GM21529 (cell line): ENCODE measurements at regions not wholly inside any gene's neighbourhood (a gene's known extent, or its start where the extent isn't known, plus 50 kb on each side); places are given as distances from the start of the nearest gene placed in this dataset.

Experiments used
- ATAC-seq: cut with Tn5 transposase; IDR thresholded peaks from one replicate; pipeline ENCODE4 v1.9.1; 2021; ENCODE audit not compliant: unreplicated experiment

DNA sequence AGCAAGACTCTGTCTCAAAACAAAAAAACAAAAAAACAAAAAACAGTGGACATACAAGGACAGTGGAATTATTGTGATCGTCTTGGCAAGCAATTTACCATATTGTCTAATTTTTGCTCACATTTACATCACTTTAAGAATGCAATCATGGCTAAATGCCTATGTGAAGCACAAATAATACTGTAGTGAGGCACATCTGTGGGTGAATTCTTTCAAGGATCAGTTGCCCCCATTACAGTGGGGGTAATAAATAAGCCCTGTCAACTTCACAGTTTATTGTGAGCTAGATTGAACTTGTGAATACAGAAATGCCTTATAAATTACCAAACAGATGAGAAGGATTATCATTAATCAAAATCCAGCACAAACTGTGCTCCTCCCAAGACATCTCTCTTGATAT lies 150.2 kb upstream of the PAPPA start:
- no peak for ATAC-seq

DNA sequence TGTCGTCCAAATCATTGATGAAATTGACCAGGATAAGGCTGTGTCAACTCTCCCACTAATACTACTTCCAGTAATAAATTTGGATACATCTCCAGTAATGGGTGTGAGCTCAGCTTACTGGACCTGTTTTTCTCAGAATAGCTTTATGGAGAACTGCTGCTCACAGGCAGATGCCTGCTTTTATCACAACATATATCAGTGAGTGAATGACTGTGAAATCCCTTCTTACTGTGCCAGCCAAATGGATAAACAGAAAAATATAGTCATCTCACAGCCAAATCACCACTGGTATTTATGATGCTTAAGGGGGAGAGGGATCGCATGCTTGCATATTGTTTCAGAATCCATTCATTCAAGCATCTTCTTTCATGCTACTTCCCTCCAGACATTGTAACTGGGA lies 148.4 kb upstream of the PAPPA start:
- ATAC-seq: no peak

GRCh38 chr9:116007824-116008223 lies 145.8 kb upstream of the PAPPA start:
- ATAC-seq: no peak

DNA sequence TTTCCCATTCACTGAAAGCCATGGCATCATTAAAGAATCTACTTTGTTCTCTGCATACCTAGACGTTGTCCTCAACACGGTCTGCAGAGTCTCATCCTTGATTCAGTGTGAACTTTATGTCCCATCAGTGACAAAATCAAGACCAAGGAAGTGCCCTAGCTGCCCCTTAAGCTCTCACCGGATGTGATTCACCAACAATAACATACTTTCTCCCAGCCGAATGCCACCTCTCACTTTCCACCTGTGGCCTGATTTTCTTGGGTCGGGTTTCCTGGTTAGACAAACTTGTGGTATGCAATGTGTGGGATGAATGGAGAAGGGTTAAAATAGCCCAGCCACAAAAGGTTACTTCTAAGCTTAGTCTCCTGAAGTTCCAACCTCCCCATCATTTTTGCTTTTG lies 145.3 kb upstream of the PAPPA start:
- no peak for ATAC-seq

GRCh38 chr9:116009420-116009819 lies 144.2 kb upstream of the PAPPA start:
- ATAC-seq: no peak

GRCh38 chr9:116015855-116016254 lies 137.7 kb upstream of the PAPPA start:
- ATAC-seq: no peak

DNA sequence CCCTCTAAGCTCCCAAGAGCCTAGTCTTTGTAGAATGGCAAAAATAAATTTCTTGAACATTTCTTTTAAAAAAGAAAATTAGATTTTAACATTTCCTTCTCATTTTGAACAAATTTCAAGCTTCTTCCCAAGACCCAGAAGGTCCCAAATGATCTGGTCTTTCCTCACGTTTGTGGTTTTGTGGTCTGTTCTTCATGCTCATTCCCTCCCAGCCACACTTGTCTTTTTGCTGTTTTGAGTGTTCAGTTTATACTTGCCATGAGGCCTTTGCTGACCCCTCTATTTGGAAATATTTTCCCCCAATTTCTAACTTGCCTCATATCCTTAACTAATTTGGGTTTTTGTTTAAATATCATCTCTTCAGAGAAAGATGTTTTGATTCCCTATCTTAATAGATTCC lies 133.4 kb upstream of the PAPPA start:
- no peak for ATAC-seq

GRCh38 chr9:116020801-116021200 lies 132.8 kb upstream of the PAPPA start:
- ATAC-seq: no peak

- ATAC-seq: no peak
Observed at GRCh38 chr9:116027096-116027495, 126.5 kb upstream of the PAPPA start.

DNA sequence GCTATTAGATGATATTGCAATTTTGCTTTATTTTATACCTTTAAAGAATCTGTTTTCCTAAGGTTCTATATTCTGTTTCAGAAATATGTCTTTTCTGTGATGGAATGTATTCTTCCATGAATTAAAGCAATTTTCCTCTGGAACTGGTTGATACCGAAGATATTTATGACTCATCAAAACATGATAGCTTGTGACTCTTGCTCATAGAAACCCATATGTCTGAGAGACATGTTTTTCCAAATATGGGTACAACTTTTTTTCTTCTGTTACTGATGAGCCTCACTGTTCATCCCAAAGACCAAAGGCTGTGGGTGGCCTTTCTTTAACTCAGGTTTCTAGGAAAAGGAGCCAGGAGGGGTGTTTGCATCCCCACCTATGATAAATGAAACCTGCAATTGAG lies 126.1 kb upstream of the PAPPA start:
- no peak for ATAC-seq

GRCh38 chr9:116027951-116028350 lies 125.6 kb upstream of the PAPPA start:
- no peak for ATAC-seq

DNA sequence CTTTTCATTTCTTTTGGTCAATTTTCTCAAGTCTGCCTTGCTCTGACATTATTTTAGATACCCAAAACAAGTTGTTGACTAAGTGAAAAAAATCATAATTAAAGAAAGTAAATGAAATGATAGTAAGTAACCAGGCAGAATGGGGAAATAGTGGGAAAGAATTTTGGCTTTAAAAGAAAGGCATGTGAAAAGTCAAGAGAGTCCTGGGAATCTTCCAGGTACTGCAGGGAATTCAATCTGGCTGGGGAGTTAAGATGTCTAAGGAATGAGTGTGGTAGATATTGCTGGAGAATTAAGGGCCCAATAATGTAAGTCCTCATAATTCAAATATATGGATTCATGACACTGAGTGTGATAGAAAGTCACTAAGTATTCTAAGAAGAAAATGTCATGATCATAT lies 123.1 kb upstream of the PAPPA start:
- ATAC-seq: no peak

GRCh38 chr9:116032683-116033440 lies 120.7 kb upstream of the PAPPA start:
- ATAC-seq: no peak

DNA sequence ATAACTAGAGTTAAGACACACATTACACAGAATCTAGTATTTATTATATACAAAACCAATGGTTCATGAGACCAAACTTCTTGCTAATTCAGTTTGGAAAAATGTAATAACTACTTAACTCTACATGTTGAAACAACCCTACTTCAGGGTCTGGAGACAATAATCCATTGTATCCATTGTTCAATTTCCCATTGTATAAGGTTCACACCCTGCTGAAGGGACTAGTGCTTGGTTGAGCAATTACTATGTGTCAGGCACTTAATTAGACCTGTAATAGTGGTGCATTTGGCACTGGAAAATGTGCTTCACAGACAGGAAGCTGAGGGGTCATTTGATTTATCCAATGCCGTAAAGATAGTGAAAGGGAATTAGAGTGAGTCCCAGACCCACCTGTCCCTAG lies 114.3 kb upstream of the PAPPA start:
- no peak for ATAC-seq

GRCh38 chr9:116039893-116040292 lies 113.7 kb upstream of the PAPPA start:
- no peak for ATAC-seq

DNA sequence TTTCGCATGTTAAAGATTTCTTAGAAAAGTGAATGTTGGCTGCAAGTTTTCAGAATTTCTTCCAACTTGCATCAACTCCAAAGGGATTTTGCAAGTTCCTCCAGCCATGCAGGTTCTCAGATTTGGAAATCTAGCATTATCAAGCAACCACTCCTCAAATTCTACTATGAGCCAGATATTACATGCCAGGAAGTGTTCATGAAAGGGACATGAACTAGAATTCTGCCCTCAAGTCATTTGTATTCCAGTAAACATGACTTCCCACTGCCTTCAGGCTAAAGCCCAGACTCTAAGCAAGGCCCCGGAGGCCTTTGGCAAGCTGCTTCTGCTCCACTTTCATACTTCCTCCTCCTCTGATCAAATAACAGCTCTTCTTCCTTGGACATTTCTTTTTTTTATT lies 111.3 kb upstream of the PAPPA start:
- ATAC-seq: no peak

DNA sequence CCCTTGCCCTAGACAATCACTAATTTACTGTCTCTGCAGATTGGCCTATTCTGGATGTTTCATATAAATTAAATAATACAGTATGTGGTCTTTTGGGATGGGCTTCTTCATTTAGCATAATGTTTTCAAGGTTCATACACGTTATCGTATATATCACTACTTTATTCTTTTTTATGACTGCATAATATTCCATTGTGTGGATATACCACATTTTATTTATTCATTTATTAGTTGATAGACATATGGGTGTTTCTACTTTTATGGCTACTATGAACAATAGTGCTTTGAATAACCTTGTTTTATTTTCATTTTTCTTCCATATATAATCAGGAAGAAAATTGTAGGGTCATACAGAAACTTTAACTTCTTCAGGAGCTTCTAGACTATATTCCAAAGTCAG lies 108.5 kb upstream of the PAPPA start:
- no peak for ATAC-seq

- no peak for ATAC-seq
Observed at GRCh38 chr9:116048081-116048480, 105.5 kb upstream of the PAPPA start.

DNA sequence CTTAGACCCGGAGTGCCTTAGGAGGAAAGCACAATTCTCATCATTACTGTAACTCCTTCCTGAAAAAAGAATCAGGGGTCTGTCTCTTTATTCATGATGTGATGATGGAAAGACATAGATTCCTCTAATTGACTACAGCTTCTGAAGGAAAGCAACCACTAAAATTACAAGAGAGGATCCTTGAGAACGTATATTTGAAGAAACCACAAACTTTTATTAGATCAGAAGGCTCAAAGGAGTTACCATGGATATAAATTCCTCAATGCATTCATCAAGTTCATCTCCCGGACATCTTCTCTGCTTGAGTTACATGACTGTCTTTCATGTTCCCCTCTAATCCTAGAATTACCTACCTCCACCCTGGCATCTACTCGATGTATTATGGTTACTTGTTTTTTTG lies 104.1 kb upstream of the PAPPA start:
- no peak for ATAC-seq

GRCh38 chr9:116051528-116051927 lies 102.1 kb upstream of the PAPPA start:
- no peak for ATAC-seq

DNA sequence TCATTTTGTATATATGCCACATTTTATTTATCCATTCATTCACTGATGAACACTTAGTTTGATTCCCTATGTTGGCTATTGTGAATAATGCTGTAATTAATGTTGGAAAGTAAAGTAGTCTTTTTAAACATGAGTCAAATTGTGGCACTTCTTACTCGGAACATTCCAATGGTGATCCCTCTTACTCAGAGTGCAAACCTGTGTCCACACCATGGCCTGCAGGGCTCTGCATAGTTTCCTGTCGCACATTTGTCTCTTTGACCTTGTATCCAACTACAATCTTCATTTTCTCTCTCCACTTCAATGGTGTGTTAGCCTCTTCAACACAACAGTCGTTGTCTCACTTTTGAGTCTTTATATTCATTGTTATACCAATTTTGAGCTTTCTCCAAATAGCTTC lies 98.1 kb upstream of the PAPPA start:
- no peak for ATAC-seq

GRCh38 chr9:116057371-116057770 lies 96.2 kb upstream of the PAPPA start:
- no peak for ATAC-seq

- ATAC-seq: no peak
Observed at GRCh38 chr9:116058421-116058820, 95.2 kb upstream of the PAPPA start.
